AG08395 (cell line): ENCODE measurements at regions not wholly inside any gene's neighbourhood (a gene's known extent, or its start where the extent isn't known, plus 50 kb on each side); places are given as distances from the start of the nearest gene placed in this dataset.
"Not testable (repeated sequence)": the region's sequence is repeated elsewhere in the genome, so short reads cannot be mapped to it uniquely, and the experiment has no call there.

Experiments used
- DNase-seq: peaks from one replicate; pipeline ENCODE4 v3.0.0; 2012; ENCODE audit warnings: mixed read lengths, low spot score

DNA sequence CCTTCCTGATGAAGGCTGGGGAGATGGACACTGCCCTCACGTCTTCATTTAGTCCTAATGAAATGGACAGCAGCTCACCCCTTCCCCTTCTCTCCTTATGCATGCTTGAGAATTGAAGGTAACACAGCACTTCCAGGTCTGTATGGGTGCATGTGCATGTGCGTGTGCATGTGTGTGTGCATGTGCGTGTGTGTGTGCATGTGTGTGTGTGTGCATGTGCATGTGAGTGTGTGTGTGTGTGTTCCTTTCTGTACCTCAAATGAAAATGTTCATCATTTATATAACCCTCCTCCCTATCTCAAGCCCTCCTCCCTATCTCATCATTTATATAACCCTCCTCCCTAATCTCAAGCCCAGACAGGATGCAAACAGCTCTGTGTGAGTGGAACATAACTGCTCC is 444.8 kb downstream of the MAT2B start:
- DNase-seq = no peak

GRCh38 chr5:163951069-163951468 is 445.6 kb downstream of the MAT2B start:
- no peak for DNase-seq

DNA sequence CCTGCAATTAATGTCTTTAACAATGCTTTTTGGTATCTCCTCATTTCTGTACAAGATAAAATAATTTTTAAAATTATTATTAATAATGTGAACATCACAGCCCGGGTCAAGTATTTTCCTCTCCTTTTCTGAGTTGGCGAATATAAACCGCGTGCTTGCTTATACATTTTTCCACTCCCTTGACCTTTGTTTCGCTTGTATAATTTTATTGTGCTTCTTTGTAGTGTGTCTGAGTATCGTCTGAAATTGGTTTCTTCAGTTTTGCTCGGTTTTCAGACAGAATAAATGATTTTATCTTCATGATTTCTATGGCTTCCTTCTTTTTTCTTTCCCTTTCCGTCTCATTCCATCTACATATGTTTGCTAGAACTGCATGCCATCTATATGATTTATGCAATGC is 448.5 kb downstream of the MAT2B start:
- DNase-seq = no peak

GRCh38 chr5:163961230-163961629 is 455.8 kb downstream of the MAT2B start:
- DNase-seq = not testable (repeated sequence)

DNA sequence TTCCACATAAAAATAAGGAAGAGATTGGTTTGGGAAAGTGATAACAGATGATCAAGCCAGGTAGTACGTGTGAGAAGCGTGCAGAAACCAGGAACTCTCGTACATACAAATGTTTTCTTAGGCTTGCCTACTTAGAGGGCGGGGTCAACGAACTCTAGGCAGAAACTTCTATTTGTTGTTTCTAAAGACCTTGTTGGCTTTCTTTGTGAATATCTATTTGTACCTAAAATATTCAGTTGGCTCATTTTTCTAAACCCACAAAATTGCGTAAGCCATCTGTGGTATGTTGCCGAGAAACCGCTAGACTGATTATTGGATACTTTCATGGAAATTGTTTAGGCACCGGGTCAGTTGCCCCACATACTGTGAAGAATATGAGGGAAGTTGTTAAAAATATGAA is 458.5 kb downstream of the MAT2B start:
- DNase-seq = no peak

DNA sequence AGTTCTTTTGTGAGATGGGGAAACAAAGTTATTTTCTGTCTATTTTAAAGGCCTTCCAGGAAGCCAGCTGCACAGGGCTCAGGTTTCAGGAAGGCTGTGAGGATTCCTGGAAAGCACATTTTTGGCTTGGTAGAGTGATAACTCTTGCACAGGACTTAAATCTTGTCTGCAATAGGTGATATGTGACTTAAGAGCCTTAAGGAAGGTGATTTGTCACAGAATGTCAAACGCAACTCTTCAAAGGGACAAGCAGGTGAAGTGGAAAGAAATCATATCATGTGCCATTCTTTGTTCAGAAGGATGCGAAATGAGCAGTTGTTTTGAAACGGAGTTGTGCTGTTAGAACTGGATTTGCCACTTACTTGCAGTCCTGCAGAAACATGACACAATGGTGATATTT is 459.3 kb downstream of the MAT2B start:
- DNase-seq = no peak

DNA sequence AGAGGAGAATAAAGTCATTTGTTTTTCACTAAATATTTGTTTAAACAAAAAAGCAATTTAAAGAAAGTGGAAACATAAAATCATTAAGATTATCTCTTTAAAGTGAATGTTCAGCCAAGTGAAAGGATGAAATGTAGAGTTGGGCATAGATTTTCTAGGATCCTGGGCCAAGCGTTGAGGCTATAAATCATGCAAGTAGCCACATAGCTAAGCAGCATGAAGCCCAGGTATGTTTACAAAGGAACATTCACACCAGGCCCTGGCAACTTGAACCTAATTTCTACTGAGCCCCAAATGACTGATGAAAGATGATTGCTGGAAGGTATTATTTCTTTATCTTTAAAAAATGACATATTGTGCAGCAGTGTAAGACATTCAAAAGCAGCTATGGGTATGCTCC is 461.8 kb downstream of the MAT2B start:
- no peak for DNase-seq

GRCh38 chr5:163968651-163969050 is 463.2 kb downstream of the MAT2B start:
- DNase-seq = no peak

DNA sequence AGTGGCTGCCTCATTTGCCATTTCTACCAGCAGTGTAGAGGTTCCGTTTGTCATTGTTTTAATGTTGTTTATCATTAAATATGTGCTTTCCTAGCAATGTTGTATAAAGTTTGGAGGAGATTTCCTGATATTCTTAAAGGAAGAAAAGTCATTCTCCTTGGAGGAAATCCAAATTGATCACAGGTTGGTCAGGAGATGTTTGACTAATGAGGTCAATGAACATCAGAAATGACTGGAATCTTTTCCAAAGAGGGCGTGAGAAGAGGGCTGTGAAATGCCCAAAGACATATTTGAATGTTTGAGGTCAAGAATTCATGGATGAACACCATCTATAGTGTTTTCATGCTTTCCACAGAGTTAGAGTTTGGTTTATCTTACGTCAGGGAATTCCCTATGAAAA is 471.3 kb downstream of the MAT2B start:
- no peak for DNase-seq

GRCh38 chr5:163978897-163979296 is 473.5 kb downstream of the MAT2B start:
- no peak for DNase-seq

- DNase-seq = no peak
These were observed 483.1 kb downstream of the MAT2B start for GRCh38 chr5:163988566-163988965.

DNA sequence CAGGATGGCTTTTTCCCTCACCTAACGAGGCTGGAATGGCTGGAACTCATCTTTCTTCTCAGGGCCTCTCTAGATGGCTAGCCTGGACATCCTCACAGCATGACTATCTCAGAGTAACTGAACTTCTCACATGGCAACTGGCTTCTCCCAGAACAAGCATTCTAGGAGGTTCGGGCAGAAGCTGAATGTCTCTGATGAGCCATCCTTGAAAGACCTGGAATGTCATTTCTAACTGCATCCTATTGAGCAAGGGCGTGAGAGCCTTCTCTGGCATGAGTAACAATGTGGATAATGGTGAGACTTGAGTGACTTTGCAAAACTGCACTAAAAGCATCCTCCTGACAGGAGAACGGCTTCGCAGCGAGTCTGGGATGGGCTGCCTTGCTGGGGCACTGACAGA is 487.7 kb downstream of the MAT2B start:
- no peak for DNase-seq

GRCh38 chr5:163995206-163995605 is 489.8 kb downstream of the MAT2B start:
- no peak for DNase-seq

GRCh38 chr5:163997965-163998364 is 492.5 kb downstream of the MAT2B start:
- no peak for DNase-seq

DNA sequence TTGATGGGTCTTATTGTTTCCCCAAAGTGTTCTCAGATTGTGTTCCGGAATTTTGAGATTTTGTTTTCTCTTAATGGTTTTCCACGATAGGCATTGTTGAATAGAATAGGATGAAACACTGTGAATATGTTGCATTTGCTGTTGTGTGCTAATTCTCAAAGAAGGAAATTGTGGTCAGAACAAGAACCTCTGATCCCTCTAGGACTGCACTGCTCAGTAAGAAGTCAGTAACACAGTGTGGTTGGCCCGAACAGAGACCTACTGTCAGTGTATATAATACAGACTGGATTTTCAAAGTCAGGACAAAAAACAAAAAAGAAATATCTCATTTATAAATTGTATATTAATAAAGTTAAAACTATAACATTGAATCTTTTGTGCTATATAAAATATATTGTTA is 494.8 kb downstream of the MAT2B start:
- DNase-seq = no peak

GRCh38 chr5:164000819-164001218 is 495.4 kb downstream of the MAT2B start:
- DNase-seq = no peak

- DNase-seq = no peak
These were observed 496.8 kb downstream of the MAT2B start for GRCh38 chr5:164002214-164002613.

- no peak for DNase-seq
These were observed 497.2 kb downstream of the MAT2B start for GRCh38 chr5:164002628-164003027.

DNA sequence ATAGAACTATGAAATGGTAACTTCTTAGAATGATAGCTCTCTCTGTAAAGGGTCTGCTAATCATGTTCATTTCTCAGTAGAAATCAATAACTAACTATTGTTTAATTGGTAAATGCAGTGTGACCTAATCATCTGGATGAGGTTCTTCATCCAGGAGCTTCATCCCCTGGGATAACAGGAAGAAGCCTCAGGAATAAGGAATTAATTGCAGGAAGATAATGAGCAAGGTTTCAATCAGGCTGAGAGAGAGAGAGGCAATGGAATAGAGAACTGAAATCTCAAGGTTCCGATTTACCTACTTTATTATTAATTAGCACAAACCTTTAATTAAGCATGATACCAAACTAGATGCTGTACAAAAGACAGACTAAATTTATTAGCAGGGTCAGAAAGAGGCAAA is 499.7 kb downstream of the MAT2B start:
- DNase-seq = no peak

GRCh38 chr5:164007064-164007463 is 501.6 kb downstream of the MAT2B start:
- DNase-seq = no peak

DNA sequence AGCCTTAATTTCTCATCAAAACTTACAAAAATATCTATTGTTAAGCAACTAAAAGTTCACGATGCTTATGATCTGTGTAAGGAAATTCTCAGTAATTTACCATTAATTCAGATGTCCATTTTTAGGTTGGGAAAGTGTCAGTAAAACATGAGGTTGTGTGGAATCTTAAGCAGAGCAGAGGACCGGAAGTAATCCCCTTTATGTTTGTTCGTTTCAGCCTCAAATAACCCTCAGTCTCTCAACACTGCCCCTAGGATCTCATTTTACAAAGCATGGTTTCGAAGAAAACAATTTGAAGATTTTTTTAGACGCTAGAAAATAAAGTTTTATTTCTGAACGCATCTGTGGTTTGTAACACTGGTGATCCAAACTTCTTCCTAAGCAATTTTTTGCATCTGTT is 504.2 kb downstream of the MAT2B start:
- DNase-seq = no peak

GRCh38 chr5:164010900-164011299 is 505.5 kb downstream of the MAT2B start:
- no peak for DNase-seq

DNA sequence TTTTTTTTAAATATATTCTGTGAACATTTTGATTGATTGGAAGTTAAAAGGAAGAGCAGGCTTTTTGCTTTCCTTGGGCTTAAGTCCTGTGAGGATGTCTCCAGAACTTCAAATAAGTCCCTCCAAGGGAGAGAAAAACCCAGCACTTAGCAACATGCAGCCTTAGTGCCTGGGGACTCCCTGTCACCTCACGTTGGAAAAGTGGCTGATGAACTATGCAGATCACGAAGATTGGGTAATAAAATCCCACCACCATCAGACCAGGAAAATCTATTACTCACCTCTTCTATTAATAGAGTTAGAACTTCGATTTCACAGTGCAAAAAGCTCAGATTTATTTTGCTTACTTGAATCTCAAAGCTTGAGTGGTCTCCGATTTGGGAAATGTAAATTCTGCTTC is 507.0 kb downstream of the MAT2B start:
- no peak for DNase-seq

GRCh38 chr5:164013077-164013670 is 507.8 kb downstream of the MAT2B start:
- peak; percentile 7 for DNase-seq

- DNase-seq = no peak
These were observed 514.7 kb downstream of the MAT2B start for GRCh38 chr5:164020116-164020515.
